GM21786 (cell line): ENCODE measurements at regions not wholly inside any gene's neighbourhood (a gene's known extent, or its start where the extent isn't known, plus 50 kb on each side); places are given as distances from the start of the nearest gene placed in this dataset.

ENCODE experiments used
- ATAC-seq: cut with Tn5 transposase; IDR thresholded peaks from one replicate; pipeline ENCODE4 v1.9.1; 2021; ENCODE audit not compliant: unreplicated experiment

DNA sequence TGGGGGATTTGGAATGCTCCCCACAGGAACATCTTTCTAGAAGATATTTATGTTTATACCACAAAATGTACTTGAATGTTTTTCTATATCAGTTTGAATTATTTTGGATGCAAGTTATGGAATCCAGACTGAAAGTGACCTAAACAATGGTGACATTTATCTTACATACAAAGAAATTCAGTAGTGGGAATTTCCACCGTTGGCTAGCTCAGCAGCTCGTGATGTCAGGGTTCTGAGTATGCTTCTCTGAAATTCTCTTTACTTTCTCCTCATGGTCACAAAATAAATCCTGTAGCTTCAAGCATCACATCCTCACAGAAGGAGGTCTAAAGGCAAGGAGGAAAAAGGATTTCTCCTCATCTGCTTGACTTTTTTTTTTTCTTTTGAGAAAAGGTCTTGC, 105.3 kb downstream of the AKAIN1 start:
- no peak for ATAC-seq

DNA sequence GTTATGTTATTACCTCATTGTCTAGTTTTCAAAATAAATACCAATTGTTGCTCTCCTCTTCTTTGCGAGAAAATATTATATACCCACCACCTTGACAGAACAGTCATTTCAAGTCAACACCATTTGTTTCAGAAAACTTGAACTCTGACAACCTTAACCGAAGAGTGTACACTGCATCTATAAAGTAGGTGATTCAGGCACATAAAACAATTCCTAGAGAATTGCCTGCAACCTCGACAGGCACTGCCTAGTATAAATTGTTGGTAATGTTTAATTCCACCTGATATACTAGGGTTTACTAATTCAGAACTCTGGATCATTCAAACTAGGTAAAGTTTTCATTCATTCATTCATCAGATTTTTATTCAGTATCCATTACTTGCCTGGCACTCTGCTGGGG, 121.8 kb downstream of the AKAIN1 start:
- ATAC-seq = no peak

DNA sequence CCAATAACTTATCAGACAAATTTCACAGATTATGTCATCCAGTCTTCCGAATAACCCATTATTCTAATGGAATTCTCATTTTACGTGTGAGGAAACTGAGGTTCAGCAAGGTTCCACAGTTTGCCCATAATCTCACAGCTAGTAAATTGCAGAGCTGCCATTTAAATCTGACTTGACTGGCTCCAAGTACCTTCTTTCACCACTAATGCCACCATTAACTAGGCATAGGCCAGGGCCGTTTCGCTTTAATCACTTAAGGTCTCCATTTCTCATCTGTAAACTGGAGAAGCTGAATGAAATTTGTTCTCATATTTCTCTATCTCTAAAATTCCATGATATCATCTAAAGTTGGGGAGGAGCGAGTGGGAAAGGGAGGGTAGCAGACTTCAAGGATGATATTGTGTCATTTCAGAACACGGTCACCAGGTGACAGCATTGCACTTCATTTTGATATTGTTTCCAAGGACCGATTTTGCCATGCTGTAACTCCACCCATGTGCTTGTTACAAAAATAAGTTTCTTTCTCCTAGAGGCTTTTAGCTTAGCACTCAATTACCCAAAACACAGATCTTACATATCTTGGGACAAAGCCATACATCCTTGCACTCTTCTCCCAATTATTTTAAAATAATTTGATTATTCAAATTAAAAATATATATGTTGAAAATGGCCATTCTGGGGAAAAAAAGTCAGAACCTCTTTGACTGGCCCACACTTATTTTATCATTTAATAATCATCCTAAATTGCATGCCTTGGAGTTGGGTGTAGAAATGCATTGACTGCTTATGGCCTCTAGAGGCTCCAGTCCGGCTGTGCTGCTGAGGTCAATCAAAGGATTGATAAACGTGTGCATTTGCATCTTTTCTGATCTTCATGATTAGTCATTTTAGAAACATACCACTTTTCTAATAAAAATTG, 123.8 kb downstream of the AKAIN1 start:
- ATAC-seq = peak; percentile 52

DNA sequence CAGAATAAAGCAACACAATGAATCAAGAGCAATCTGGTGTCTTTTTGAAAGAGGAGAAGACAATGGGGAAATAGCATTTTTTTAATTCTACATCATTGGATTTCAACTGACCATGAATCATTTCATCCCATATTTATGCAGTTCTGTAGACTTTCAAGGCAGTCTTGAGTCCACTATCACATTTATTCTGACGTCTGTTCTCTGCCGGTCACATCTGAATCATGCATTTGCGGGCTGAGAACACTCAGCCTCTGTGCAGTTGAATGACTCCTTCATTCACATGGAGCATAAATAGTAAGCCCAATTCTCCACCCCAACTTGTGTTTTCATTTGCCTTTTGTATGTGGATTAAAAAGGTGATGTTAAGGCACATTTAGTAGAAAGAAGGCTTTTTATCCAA, 128.2 kb downstream of the AKAIN1 start:
- no peak for ATAC-seq

DNA sequence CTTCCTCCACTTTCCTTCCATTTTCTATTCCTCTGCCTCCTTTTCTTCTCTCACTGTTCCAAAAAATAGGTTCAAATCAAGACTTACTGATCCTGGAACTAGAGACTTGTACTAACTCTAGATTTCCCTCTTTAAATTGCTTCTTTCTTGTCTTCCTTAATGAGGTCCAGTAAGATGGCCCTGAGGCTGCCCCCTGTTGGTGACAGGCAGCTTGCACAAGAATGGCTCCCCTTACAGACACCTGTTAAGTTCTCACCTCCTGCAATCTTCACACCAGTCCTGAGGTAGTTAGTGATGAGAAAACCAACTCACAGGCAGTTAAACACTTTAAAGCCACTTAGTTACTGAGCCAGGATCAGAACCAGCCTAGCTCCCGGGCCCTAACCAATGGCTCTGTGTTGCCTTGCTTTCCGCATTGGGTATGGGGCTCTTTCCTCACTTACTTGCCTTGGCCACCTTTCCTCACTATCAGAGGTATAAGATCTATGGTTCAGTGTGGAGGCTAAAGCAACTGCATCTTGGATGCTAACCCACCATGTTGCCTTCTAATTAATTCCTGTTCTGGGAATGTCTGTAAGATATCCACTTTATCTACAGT, 130.6 kb downstream of the AKAIN1 start:
- no peak for ATAC-seq

DNA sequence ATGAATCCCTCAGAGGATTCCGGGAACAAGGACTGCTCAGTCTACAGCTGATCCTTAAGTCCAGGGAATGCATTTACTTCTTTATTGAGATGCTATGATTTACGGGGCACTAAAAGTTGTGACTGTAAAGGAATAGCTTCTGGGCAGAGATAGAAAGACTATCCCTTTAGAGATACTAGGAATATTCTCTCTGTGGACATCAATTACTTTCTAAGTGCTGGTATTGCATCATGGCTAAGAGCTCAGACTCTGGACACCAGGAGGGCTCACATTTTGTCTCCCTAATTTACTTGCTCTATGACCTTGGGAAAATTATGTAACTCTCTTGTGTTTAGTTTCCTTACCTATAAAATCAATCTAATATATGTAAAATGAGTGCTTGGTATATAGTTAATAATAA, 131.4 kb downstream of the AKAIN1 start:
- no peak for ATAC-seq

DNA sequence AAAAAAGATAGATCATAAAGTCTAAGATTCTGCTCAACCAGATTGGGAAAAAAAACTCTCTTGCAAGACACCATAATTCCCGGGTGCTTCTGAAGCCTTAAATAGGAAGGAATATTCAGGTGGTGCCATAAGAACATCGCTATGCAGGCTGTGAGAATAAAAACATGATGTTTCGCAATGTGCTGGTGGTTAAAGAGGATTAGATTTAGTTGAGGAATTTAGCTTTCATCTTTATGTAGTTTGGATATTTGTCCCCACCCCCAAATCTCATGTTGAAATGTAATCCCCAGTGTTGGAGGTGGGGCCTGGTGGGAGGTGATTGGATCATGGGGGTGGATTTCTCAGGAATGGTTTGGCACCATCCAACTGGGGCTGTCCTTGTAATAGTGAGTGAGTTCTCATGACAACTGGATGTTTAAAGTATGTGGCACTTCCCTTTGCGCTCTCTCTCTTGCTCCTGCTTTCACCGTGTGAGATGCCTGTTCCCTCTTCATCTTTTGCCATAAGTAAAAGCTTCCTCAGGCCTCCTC, 132.2 kb downstream of the AKAIN1 start:
- ATAC-seq = no peak

DNA sequence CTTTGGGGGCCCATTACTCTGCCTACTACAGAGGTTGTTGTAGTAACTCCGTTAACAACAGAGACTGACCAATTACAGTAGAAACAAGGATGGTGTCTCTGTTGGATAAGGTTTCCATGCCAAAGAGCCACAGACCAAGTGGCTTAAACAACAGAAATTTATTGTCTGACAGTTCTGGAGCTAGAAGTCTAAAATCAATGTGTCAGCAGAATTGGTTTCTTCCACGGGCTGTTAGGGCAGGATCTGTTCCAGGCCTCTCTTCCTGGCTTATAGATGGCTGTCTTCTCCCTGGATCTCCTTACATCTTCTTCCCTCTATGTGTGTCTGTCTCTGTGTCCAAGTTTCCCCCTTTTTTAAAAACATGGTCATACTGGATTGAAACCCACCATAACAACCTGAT, 135.3 kb downstream of the AKAIN1 start:
- no peak for ATAC-seq

DNA sequence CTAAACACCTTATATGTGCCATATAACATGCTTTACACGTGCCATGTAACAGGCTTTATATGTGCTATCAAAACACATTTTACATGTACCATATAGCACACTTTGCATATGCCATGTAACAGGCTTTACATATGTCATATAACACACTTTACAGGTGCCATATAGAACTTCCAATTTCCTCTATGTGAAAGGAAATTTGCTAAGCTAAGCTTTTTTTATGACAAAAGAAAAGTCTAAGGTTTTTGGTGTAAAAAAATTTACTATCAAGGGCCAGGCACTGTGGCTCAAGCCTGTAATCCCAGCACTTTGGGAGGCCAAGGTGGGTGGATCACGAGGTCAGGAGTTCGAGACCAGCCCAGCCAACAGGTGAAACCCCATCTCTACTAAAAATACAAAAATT, 136.5 kb downstream of the AKAIN1 start:
- ATAC-seq = no peak

DNA sequence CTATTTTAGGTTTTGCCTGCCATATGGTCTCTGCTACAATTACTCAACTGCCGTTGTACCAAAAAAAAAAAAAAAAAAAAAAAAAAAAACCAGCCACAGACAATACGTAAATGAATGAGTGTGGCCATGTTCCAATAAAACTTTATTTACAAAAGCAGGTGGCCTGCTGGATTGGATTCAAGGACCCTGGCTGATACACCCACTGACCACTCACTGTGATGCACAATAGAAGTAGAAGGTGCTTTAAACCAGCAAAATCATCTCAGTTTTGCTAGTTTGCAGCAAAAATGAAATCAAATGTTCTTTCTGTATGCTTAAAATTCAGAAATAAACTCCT, 137.4 kb downstream of the AKAIN1 start:
- no peak for ATAC-seq

DNA sequence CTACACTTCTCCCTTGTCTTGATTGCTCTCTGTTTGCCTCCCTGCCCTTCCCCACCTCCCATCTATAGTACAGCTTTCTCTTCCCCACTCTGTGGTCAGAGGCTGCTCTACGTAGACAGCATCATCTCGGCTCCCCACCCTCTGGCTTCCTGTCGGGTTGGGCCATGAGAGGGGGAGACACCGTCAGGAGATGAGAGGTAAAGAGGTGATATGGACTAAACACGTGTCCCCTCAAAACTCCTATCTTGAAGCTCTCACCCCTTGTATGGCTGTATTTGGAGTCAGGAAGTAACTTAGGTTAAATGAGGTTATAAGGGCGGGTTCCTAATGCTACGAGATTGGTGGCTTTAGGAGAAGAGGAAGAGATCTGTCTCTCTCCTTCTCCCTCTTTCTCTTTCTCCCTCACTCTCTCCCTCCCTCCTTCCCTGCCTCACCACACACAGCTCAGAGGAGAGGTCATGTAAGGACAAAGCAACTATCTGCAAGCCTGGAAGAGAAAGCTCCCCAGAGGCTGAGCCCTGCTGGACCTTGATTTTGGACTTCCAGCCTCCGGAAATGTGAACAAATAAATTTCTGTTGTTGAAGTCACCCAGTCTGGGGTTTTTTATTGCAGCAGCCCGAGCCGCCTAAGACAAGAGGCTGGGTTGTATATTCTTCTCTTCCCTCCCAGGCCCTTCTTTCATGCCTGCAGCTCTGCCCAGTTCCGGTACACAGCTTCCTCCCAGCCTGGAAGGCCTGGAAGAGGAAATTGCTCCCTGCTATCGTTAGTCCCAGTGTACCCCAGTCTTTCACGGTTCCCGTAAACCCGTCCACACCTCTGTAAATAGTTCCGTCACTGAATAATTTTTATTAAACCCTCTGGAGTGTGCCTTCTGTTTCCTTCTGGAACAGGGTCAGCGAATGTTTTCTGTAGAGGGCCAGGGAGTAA, 138.0 kb downstream of the AKAIN1 start:
- peak; percentile 49 for ATAC-seq

DNA sequence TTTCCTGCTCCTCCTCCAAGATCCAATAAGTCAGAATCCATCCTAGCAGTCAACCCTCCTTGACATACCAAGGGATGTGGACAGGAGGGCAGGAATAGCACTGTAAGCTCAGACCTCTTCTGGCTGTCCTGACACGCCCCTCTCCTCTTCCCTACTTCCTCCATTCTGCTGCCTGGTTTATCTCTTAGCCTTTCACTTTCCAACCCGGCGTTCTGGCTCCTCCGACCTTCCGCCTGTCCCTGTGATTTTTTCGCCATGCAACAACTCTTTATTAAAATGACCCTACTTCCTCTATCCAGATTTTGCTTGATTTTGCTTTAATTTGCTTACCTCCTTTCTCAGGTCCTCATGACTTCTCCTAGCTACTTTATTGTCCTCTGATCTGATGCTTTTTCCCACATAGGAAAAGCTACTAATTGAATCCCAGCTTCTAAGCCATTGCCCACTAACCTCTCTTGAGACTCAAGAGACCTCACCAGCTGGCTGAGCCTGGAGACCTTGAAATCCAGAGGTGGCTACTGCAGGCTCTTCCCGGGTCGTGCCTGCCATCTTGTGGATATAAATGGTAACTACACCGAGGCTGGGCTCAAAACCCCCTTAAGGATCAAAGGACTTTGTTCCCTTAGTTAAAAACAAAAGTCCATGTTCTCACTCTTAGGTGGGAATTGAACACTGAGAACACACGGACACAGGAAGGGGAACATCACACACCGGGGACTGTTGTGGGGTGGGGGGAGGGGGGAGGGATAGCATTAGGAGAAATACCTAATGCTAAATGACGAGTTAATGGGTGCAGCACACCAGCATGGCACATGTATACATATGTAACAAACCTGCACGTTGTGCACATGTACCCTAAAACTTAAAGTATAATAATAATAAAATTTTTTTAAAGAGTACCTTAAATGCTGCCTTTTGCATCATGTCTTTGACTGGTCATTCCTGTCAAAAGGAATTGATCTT, 139.4 kb downstream of the AKAIN1 start:
- peak; percentile 69 for ATAC-seq

DNA sequence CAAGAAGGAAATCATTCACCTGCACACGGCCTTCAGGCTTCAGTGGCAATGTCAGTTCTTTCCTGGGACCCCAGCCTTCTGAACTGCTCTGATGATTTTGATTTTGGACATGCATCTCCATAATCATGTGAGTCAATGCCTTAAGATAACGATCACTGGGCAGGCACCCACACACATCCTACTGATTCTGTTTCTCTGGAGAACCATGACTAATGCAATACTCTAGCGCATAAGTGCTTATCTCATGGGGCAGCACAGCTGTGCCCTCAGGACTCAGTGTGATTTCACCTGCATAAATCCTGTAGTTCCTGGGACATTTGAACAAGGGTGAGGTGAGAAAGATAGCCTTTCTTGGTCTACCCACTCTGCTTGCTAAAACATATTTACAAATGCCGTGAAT, 144.6 kb downstream of the AKAIN1 start:
- no peak for ATAC-seq

DNA sequence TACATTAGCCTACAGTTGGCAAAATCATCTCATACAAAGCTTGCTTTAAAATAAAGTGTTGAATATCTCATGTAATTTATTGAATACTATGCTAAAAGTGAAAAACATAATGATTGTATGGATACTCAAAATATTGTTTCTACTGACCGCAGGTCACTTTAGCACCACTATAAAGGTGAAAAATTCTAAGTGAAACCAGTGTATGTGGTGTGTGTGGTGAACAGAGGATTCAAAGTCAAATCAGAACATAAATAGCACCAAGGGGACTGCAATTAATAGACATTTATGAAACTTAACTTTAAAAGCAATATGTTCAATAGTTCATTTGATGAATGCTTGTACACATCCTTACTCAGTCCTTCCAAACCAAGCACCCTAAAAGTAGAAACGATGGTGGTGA, 145.8 kb downstream of the AKAIN1 start:
- ATAC-seq = no peak

DNA sequence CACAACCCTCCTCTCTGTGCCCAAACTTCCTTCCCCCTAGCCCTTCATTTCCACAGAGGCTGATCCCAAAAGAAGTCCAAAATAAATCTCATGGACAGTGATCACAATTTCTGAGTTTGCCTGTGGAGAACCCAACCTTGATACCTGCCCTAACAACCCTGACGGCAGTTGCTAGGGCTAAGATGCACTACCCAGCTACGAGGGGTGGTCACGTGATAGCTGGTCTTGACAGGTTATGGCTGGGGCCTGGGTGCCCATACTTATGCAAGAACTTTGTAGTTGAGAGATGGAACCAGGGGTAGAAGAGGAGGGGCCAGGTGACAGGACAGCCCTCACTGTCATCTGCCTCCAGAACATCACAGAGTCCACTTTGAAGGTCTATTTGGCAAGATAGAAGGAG, 147.9 kb downstream of the AKAIN1 start:
- no peak for ATAC-seq

DNA sequence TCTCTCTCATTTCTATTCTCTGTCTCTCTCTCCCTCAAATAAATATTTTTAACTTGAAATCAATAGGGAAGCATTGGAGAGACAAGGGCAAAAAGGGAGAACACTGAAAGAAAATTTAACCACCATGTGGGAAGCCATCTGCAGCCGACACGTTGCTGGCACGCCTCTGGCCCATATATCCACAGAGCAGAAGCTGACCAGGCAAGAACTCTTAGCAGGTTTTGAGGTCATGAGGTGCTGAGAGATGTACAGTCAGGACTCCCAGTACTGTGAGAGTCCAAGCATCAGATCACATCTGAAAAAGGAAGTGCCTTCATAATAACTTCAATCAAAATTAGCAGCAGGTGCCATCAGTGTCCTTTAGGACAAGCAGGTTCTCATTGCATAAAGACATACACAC, 156.6 kb downstream of the AKAIN1 start:
- no peak for ATAC-seq

DNA sequence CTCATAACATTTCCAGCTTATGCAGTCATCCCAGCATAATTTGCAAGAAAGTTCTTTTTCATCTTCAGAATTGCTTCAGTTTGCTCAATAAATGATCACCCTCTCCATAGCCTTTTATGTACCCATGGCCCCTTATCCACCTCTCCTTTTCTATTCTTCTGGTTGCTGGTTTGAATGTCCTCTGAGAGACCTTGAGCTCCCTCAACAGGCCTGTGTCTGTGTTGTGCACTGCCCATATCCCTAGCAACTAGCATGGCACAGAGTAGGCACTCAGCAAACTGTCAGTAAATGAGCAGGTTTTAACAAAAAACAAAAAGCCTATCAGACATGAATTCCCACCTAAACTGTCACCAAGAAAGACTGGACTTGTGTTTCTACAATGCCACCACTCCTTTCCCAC, 160.5 kb downstream of the AKAIN1 start:
- ATAC-seq = no peak

DNA sequence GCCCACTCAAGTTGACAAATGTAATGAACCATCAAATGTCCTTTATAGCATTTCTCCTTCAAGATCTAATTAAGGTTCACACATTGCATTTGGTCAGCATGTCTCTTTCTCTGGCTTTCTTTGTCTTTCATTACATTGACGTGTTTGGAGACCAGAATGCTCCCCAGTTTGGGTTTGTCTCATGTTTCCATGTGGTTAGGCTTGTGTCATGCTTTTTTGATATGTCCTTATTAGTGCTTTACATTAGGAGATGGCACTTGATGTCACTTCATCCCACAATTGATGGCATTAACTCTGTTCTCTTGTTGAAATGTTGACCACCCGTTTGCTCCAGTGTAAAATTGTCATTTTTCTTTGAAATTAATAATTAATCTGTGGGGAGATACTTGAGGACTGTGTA, 165.8 kb downstream of the AKAIN1 start:
- ATAC-seq = no peak

DNA sequence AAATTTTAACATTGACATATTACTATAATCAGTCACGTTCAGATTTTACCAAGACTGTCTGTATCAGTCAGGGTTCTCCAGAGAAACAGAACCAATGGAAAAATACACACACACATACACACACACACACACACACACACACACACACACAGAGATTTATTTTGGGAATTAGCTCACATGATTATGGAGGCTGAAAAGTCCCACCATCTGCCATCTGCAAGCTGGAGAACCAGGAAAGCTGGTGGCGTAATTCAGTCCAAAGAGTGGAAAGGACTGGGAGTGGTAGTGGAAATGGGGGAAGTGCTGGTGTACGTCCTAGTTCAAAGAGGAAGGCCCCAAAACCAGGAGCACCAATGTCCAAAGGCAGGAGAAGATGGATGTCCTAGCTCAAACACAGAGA, 166.4 kb downstream of the AKAIN1 start:
- ATAC-seq = no peak

DNA sequence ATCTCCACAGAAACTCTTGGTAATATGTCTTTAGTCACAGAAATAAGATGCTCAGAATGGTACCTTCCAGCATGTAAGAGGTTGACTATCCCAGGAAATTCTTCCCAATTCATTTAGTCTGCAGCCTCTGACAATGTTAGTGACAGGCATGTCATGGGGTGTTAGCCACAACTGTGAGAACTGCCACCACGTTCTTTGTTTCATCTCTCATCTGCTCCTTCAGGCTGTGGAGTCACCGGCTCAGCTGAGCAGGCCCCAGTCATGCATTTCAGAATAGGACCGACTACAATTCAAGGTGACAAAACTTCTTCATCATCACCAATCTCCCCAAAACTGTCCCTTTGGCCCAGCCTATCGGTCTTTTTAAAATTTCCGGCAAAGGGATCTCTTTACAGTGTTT, 167.5 kb downstream of the AKAIN1 start:
- no peak for ATAC-seq
